ENCODE measurements at regions not wholly inside any gene's neighbourhood (a gene's known extent, or its start where the extent isn't known, plus 50 kb on each side); places are given as distances from the start of the nearest gene placed in this dataset.
"Not testable (repeated sequence)": the region's sequence is repeated elsewhere in the genome, so short reads cannot be mapped to it uniquely, and the experiment has no call there.

DNA sequence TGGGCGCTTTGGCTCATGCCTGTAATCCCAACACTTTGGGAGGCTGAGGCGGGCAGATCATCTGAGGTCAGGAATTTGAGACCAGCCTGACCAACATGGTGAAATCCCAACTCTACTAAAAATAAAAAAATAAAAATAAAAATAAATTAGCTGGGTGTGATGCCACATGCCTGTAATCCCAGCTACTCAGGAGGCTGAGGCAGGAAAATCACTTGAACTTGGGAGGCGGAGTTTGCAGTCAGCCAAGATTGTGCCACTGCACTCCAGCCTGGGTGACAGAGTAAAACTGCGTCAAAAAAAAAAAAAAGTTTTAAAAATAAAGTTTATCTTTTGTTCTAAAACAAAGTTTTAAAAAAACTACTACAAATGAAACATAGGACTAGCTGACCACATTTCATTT, 69.8 kb upstream of the ERCC4 start:
- TF ChIP-seq, protein P1, sequence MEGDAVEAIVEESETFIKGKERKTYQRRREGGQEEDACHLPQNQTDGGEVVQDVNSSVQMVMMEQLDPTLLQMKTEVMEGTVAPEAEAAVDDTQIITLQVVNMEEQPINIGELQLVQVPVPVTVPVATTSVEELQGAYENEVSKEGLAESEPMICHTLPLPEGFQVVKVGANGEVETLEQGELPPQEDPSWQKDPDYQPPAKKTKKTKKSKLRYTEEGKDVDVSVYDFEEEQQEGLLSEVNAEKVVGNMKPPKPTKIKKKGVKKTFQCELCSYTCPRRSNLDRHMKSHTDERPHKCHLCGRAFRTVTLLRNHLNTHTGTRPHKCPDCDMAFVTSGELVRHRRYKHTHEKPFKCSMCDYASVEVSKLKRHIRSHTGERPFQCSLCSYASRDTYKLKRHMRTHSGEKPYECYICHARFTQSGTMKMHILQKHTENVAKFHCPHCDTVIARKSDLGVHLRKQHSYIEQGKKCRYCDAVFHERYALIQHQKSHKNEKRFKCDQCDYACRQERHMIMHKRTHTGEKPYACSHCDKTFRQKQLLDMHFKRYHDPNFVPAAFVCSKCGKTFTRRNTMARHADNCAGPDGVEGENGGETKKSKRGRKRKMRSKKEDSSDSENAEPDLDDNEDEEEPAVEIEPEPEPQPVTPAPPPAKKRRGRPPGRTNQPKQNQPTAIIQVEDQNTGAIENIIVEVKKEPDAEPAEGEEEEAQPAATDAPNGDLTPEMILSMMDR (IDR thresholded peaks at IDR 0.05): not testable (repeated sequence)
- not testable (repeated sequence) for TF ChIP-seq POLR2A (IDR thresholded peaks at IDR 0.05)
